ENCODE measurements at regions not wholly inside any gene's neighbourhood (a gene's known extent, or its start where the extent isn't known, plus 50 kb on each side); places are given as distances from the start of the nearest gene placed in this dataset.

- TF ChIP-seq RAD21 (IDR thresholded peaks at IDR 0.05; ENCODE audit: low read depth) (no peak), MAX (IDR thresholded peaks at IDR 0.05) (no peak), USF1 (IDR thresholded peaks at IDR 0.05) (no peak), CEBPB (IDR thresholded peaks at IDR 0.05) (no peak), CREB1 (IDR thresholded peaks at IDR 0.05; ENCODE audit: low read depth) (no peak), FOXM1 (IDR thresholded peaks at IDR 0.05; ENCODE audit: borderline replicate concordance, low read depth) (no peak)
Measured at GRCh38 chr12:24304285-24304684, 354.8 kb upstream of the SOX5 start.

Measured in Ishikawa (cell line).